Endothelial cell of umbilical vein (primary cell): ENCODE measurements at regions not wholly inside any gene's neighbourhood (a gene's known extent, or its start where the extent isn't known, plus 50 kb on each side); places are given as distances from the start of the nearest gene placed in this dataset.

Experiments
- BruUV-seq: library from RNA; stranded (reverse); fragments of 400-500 nt; replicated peaks from 2 replicates; lab custom pipeline; 2021; lab: Mats Ljungman, UMichigan
- CTCF ChIA-PET: fragments of 300-600, 350-600 bp; sonication (Branson Sonifier 250); formaldehyde crosslinking; loops from one replicate; lab custom pipeline; 2021; ENCODE audit warnings: antibody characterized with exemption, inconsistent platforms; lab: Charles Lee
- POLR2A ChIA-PET: fragments of 300-600, 350-600 bp; sonication (Branson Sonifier 250); formaldehyde crosslinking; loops from one replicate; lab custom pipeline; 2021; ENCODE audit warnings: antibody characterized with exemption, inconsistent platforms; lab: Charles Lee
- DNase-seq: peaks from one replicate; pipeline ENCODE4 v3.0.0-alpha.2; 2011; ENCODE audit warnings: low read depth, low spot score
- FAIRE-seq: peaks from 2 replicates; lab custom pipeline; 2011; peaks lifted over from hg19 to GRCh38; lab: Jason Lieb, UNC
- H2AFZ ChIP-seq: 2 replicates; pipeline ENCODE4 v1.6.0; 2012; ENCODE audit warnings: low read depth, low read length, control low read depth, inconsistent platforms
- H3K27ac ChIP-seq: 2 replicates; pipeline ENCODE4 v1.5.1; 2011; ENCODE audit warnings: low read depth, mild to moderate bottlenecking, control low read depth, low read length, moderate library complexity; ENCODE audit not compliant: insufficient read depth
- H3K27me3 ChIP-seq, 2 experiments: 2 replicates each; pipeline versions ENCODE4 v1.6.0 to v1.6.1; 2011; ENCODE audit warnings: low read length in 2 of 2, mixed read lengths in 1 of 2; ENCODE audit not compliant: control insufficient read depth in 2 of 2, insufficient read depth in 2 of 2
- H3K36me3 ChIP-seq, 2 experiments: 2 replicates in 1 of 2; 3 replicates in 1 of 2; pipeline ENCODE4 v1.5.1; 2011; ENCODE audit warnings: low read length in 2 of 2, mild to moderate bottlenecking in 1 of 2, moderate library complexity in 1 of 2; ENCODE audit not compliant: control insufficient read depth in 2 of 2, insufficient read depth in 2 of 2; ENCODE audit errors: extremely low read depth in 1 of 2
- H3K4me1 ChIP-seq: 3 replicates; pipeline ENCODE4 v1.5.1; 2011; ENCODE audit warnings: mild to moderate bottlenecking, low read length; ENCODE audit not compliant: control insufficient read depth, insufficient read depth; ENCODE audit errors: extremely low read depth
- H3K4me2 ChIP-seq: 2 replicates; pipeline ENCODE4 v1.6.1; 2011; ENCODE audit warnings: low read length, control low read depth, mixed read lengths; ENCODE audit not compliant: insufficient read depth
- H3K4me3 ChIP-seq, 3 experiments: fragments of 200-600 bp in 1 of 3; sonication (generic), shearing (Covaris generic) in 1 of 3; replicated peaks in 1 of 3; 2 replicates each; pipeline ENCODE4 v1.5.1; 2011 to 2016; ENCODE audit warnings: control low read depth in 3 of 3, low read length in 3 of 3, mild to moderate bottlenecking in 2 of 3, inconsistent platforms in 1 of 3, low read depth in 1 of 3, moderate library complexity in 1 of 3; ENCODE audit not compliant: insufficient read depth in 1 of 3
- H3K79me2 ChIP-seq: 2 replicates; pipeline ENCODE4 v1.6.0; 2012; ENCODE audit warnings: low read length, inconsistent platforms; ENCODE audit not compliant: control insufficient read depth, insufficient read depth
- H3K9ac ChIP-seq: replicated peaks from 2 replicates; pipeline ENCODE3; 2011; ENCODE audit warnings: low read length, control low read depth; ENCODE audit not compliant: insufficient read depth; ENCODE audit errors: extremely low read depth
- H3K9me1 ChIP-seq: replicated peaks from 3 replicates; pipeline ENCODE4 v1.6.0; 2011; ENCODE audit warnings: mild to moderate bottlenecking, low read length; ENCODE audit not compliant: control insufficient read depth, insufficient read depth; ENCODE audit errors: extremely low read depth
- H3K9me3 ChIP-seq: replicated peaks from 2 replicates; pipeline ENCODE4 v1.5.1; 2012; ENCODE audit warnings: low read length, inconsistent platforms; ENCODE audit not compliant: control insufficient read depth, insufficient read depth
- H4K20me1 ChIP-seq: replicated peaks from 2 replicates; pipeline ENCODE3; 2011; ENCODE audit warnings: mild to moderate bottlenecking, low read length; ENCODE audit not compliant: control insufficient read depth, insufficient read depth; ENCODE audit errors: extremely low read depth
- EZH2 ChIP-seq: IDR thresholded peaks from 2 replicates; pipeline ENCODE4 v1.6.1; 2012; ENCODE audit warnings: borderline replicate concordance, low read depth, mild to moderate bottlenecking, moderate library complexity, low read length, inconsistent platforms; ENCODE audit not compliant: severe bottlenecking
- FOS ChIP-seq: IDR thresholded peaks from 2 replicates; pipeline ENCODE4 v1.6.1; 2011; ENCODE audit warnings: mild to moderate bottlenecking, low read length, moderate library complexity, borderline replicate concordance; ENCODE audit not compliant: insufficient read depth
- GATA2 ChIP-seq: IDR thresholded peaks from 2 replicates; pipeline ENCODE4 v1.7.0; 2011; ENCODE audit warnings: low read depth, mild to moderate bottlenecking, moderate library complexity, mixed read lengths, low read length; ENCODE audit not compliant: insufficient read length, insufficient read depth
- MYC ChIP-seq: IDR thresholded peaks from one replicate; pipeline ENCODE4 v1.6.1; 2011; ENCODE audit warnings: mild to moderate bottlenecking, low read depth, low read length
- POLR2AphosphoS5 ChIP-seq: IDR thresholded peaks from 2 replicates; pipeline ENCODE4 v1.6.1; 2012; ENCODE audit warnings: low read depth, mild to moderate bottlenecking, control low read depth, low read length, moderate library complexity; ENCODE audit not compliant: insufficient read depth
- dilution Hi-C: fragments of 300-500 bp; cut with MboI; formaldehyde crosslinking; loops from one replicate; pipeline ENCODE4 v1.15.0; 2019; ENCODE audit warnings: low sequenced_read_pairs; ENCODE audit not compliant: extremely low pct_ligation_motif_present
- intact Hi-C: fragments of 100-400 bp; cut with micrococcal nuclease; formaldehyde crosslinking; loops from one replicate; pipeline ENCODE4 v1.10.0; 2022
- TF ChIP-seq, protein P1 (sequence below): IDR thresholded peaks from 2 replicates; pipeline ENCODE4 v1.6.1; 2011; ENCODE audit not compliant: insufficient read depth, insufficient read length

- Histone ChIP-seq H3K9me1 (no peaks in the 10 kb centered on the region), H3K4me1 (no peaks in the 10 kb centered on the region), H3K9ac (no peak overlapping the region), H3K4me3 (no peak overlapping the region), H3K79me2 (no peaks in the 10 kb centered on the region), H4K20me1 (no peaks in the 10 kb centered on the region), H3K36me3 (no peaks in the 10 kb centered on the region), H3K4me2 (no peak overlapping the region), H3K27ac (no peak overlapping the region), H3K9me3 (no peaks in the 10 kb centered on the region), H3K27me3 (no peaks in the 10 kb centered on the region), H2AFZ (no peak overlapping the region)
- no peak for DNase-seq
- no peak for FAIRE-seq
- intact Hi-C loops = no loop called here
- no peak for TF ChIP-seq FOS
- TF ChIP-seq GATA2 = no peak
- POLR2A ChIA-PET = no interaction called here
- dilution Hi-C loops = no loop called here
- no TSS peak for BruUV-seq
- CTCF ChIA-PET = no interaction called here
These were observed 120.0 kb upstream of the ZDHHC15 start for GRCh38 chrX:75642811-75643361.

- dilution Hi-C loops (no loop called here), intact Hi-C loops (no loop called here)
- no peak for DNase-seq
- no peak overlapping the region for H3K27ac ChIP-seq
- ChIA-PET CTCF (no interaction called here), POLR2A (no interaction called here)
- H3K9me1 ChIP-seq = no peaks in the 10 kb centered on the region
- no TSS peak for BruUV-seq
- H3K9ac ChIP-seq = no peak overlapping the region
- H3K79me2 ChIP-seq = no peaks in the 10 kb centered on the region
- no peaks in the 10 kb centered on the region for H3K36me3 ChIP-seq
- H3K27me3 ChIP-seq = no peaks in the 10 kb centered on the region
- TF ChIP-seq MYC = no peak
- TF ChIP-seq, protein P1, sequence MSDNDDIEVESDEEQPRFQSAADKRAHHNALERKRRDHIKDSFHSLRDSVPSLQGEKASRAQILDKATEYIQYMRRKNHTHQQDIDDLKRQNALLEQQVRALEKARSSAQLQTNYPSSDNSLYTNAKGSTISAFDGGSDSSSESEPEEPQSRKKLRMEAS = no peak
- TF ChIP-seq EZH2 = no peak
- no peak for TF ChIP-seq POLR2AphosphoS5
- FAIRE-seq = no peak
- no peaks in the 10 kb centered on the region for H4K20me1 ChIP-seq
- no peaks in the 10 kb centered on the region for H3K9me3 ChIP-seq
- no peak overlapping the region for H2AFZ ChIP-seq
- H3K4me3 ChIP-seq = no peak overlapping the region
- H3K4me2 ChIP-seq = no peak overlapping the region
- no peaks in the 10 kb centered on the region for H3K4me1 ChIP-seq
These were observed 115.5 kb upstream of the ZDHHC15 start for GRCh38 chrX:75638332-75638731.
